NCI-H446 (cell line): ENCODE measurements at regions not wholly inside any gene's neighbourhood (a gene's known extent, or its start where the extent isn't known, plus 50 kb on each side); places are given as distances from the start of the nearest gene placed in this dataset.

ENCODE experiments used
- DNase-seq, 2 experiments: peaks; one replicate each; lab custom pipeline; 2025; lab: John Stamatoyannopoulos, UW

GRCh38 chr14:22477569-22478194, 111.3 kb downstream of the DAD1 start:
- DNase-seq: no peak

- DNase-seq: no peak
Observed at GRCh38 chr14:22476887-22477286, 112.1 kb downstream of the DAD1 start.

GRCh38 chr14:22476005-22476751, 112.8 kb downstream of the DAD1 start:
- DNase-seq: no peak

DNA sequence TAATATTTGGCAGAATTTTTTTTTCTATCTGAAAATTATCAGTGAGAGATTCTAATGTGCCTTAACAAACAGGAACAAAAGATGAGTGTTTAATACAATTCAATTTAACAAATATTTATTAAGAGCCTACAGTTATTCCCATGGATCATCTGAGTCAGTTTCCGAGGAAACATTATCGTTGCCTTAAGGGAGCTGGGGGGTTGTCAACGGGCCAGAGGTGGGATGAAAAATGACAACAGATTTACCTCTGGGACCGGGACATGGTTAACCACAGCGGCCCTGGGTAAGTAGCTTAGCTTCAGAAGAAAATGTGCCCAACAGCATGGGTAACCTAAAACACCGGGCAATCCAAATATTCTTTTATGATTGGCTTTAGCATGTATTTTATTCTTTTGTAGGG, 113.6 kb downstream of the DAD1 start:
- DNase-seq: no peak

DNA sequence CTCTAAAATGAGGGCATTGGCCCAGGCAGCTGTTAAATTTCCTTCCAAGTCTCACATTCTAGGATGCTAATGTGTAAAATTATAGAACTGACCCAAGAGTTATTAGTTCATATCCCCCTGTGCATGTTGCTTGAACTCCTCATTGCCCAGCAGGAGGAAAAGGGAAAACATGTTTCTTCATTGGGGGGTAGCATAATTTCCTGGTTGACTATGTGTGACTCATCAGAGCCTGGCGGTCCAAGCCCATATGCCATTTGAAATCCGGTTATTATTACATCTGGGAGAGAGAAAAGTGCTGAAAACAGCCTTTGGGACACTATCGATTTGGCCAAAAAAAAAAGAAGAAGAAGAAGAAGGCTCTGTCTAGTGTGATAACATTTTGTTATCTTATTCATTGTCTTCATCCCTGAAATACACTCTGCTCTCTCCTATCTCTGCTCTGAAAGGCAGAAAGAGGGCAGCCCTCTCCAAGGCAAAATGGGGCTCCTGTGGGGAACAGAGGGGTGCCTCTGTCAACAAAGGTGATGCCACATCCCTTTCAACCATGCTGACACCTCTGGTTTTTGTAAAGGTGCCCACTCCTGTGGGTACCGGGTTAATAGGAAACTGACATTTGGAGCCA, 114.2 kb downstream of the DAD1 start:
- DNase-seq: peak; percentile 31 to 59

GRCh38 chr14:22472935-22473854, 115.8 kb downstream of the DAD1 start:
- DNase-seq: peak; percentile 45 to 84

DNA sequence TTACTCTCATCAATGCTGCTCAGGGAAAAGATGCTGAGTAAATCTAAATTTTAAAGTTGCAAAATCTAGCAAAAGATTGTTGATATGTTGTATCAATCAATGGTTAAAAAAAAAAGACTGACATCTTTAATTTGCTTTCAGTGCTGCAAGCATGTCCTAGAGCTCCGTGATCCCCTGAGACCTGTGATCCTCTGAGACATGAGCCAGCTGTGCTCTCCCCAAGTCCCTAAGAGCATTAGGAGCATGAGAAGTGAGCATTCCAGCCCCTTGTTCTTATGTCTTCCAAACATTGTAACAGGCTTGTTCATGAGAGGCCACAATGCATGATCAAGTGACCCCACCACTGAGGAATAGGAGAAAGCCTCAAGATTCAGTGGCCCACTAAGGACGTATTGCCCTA, 116.6 kb downstream of the DAD1 start:
- no peak for DNase-seq

DNA sequence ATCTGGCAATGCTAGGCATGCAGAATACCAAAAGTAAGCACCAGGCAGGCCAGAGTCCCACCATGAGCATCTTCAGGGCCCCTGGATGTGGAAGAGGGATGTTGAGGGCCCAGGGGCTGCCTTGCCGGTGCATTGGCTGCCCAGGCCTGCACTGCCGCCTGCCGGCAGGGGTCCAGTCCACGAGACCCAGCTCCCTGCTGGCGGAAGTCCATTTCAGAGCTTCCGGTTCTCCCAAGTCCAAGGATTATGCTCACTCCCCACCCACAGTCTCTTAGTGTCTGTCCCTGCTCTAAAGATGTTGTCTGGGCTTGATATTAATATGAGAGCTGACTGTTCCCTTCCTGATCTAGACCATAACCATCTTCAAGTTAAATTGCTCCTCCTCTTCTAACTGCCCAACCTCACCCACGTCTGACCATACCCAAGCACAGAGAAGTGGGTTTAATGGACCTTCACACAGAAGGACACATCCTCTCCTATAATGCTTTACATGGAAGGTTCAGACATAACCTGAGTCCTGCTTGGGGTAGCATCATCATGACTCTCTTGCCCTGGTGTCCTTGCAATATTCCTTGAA, 117.4 kb downstream of the DAD1 start:
- DNase-seq: peak; percentile 55 to 86

GRCh38 chr14:22469538-22470303, 119.3 kb downstream of the DAD1 start:
- peak in 1 of 2 experiments; percentile 18 for DNase-seq

DNA sequence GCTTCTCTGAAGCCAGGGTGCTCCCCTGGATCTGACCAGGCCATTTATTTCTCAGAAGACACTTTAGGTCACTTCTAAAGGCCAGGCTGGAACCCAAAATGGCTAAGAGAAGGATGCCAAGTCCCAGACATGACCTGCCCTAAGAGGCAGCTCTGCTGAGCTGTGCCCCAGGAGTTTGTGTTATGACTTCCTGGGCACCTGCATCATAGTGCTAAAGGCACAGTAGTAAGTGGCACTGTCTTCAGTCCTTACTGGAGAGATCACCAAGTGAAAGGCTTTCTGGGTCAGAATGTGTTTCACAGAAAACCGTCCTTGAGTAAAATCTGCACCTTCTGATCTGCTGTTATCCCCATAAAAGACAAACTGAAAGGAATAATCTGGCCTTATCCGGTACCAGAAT, 120.2 kb downstream of the DAD1 start:
- no peak for DNase-seq

- DNase-seq: no peak
Observed at GRCh38 chr14:22466491-22466890, 122.5 kb downstream of the DAD1 start.

GRCh38 chr14:22465201-22465840, 123.7 kb downstream of the DAD1 start:
- DNase-seq: no peak

DNA sequence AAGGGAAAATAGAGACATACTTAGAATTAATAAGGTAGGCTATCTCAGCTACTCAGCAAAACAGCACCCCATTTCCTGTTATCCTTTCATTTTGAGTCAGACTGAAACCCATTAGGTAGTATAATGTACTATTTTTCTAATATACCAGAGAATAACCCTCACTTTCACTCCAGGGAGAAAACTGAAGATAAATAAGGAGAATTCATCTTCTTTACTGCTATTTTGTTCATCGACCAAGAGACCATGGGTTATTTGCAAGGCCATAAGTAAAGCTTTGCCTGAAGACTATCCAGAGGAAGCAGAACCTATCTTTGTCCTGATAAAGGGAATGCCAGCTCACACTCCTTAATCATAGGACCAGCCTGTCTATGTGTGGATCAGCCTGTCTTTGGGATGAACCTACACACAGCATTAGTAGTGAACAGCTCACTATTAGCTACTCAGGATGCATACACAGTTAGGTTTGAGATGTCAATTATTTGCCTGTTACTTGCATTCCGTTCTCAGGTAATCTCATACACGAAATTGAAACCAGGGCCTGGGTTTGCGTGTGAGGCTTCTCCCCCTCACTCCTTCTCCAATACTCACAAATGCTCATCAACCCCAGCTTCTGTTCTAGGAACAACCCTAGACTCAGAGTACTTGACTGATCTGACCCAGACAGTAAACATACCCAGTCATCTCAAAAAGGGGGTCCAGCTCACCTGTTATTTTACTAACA, 124.4 kb downstream of the DAD1 start:
- DNase-seq: no peak

DNA sequence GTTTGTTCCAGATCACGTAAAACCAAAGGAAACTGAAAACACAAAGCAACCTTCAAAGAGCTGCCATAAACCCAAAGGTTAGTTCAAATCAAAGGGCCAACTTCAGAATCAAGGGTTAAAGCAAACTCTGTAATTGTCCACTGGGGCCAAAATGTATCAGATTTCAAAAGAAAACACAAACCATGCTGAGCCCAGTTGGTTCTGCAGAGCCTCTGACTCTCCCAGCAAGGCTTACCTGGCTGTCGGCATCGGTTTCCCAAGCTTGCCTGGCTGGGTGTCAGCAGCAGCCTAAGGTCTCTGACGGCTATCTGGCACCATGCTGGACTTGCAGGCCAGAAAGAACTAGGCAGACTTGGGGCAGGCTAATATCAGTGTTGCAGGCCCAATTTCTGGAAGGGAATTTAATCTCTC, 125.3 kb downstream of the DAD1 start:
- DNase-seq: no peak

- no peak for DNase-seq
Observed at GRCh38 chr14:22462923-22463322, 126.1 kb downstream of the DAD1 start.

DNA sequence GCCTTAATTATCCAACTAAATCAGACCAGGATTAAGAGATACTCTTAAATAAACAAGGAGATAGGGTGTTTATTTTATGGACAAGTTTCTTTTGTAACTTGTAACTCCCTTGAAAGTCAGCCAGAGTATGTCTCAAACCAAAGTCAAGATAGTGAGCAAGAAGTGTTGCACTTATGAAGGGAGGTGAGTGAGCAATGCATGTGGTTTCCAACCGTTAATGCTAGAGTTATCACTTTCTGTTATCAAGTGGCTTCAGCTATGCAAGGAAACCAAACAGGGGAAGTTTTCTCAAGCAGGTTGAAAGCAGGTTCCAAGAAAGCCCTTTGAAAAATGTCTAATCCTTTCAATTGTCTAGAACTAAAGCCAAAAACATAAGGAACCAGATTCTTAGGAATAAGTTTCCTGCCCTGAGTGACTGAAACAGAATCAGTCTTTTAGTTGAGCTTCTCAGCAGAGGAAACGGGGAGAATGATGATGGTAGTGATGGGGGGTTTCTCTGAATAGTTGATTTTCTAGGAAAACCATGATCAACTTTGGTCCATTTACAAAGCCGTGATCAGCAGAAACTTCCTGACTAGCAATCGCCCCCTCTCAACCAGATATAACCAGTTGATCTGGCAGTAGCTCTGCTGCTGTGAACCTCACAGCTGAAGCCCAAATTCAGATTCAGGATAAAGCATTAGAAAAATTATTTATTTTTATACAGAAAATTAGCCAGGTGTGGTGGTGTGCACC, 128.4 kb downstream of the DAD1 start:
- DNase-seq: no peak

DNA sequence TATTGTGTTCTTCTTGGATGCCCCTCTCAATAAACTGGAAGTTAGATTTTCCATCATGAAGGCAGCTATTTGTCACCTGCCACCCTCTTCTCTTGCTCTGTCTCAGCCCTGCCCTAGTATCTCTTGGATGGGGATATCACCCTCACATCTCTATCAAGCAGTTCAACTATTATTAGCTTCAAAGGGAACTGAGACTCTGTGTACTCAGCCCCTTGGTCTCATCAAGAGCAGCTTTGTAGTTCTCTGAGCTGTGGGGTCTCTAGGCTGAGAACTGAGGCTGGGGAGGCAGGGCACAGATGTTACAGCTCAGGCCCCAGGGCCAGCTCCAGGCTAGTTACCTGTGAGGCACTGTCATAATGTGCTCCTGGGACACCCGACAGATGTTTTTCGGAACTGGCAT, 130.3 kb downstream of the DAD1 start:
- DNase-seq: no peak

DNA sequence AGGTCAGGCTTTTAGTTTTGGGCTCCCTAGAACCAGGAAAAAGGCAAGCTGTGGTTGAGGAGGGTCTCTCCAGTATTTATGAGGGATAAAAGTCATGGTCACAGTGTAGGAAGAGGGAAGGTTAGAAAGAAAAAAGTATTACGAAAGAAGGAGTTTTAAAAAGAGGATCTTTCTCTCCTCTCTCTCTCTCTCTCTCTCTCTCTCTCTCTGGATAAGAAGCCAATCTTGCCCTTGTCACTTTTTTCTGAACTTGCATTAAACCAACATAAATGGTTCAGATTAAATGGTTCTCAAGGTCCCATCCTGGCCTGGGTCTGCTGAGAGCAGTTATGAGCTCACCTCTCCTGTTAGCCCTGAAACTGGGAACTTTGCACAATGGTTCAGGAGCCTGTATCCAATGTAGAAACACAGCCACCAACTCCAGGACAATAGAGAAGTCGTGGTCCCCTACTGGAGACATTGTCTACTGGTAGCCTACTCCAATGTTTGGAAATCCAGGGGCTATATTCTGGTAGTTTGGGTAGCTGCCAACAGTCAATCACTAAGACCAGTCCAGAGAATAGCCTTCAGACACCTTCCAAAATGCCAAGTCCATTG, 131.9 kb downstream of the DAD1 start:
- DNase-seq: no peak

DNA sequence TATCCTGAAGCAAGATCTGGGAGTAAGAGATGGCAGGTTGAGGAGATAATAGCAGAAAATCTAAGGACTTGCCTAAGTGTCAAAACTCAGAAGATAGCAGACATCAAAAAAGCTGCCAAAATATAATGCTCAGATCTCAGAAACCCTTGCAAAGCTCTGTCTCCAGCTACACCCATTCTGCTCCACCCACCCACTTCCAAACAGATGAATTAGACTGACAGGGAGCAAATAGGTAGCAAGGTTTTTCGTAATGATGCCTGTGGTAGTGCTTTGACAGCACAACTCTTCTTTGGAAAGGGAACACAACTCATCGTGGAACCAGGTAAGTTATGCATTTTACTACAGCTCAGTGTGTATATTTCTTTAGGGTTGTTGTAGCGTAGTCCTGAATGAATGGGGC, 132.6 kb downstream of the DAD1 start:
- no peak for DNase-seq
